Kidney tubule cell (primary cell): ENCODE measurements at regions not wholly inside any gene's neighbourhood (a gene's known extent, or its start where the extent isn't known, plus 50 kb on each side); places are given as distances from the start of the nearest gene placed in this dataset.

Experiments
- DNase-seq: peaks from one replicate; pipeline ENCODE4 v3.0.0-alpha.2; 2018; ENCODE audit warnings: low spot score

DNA sequence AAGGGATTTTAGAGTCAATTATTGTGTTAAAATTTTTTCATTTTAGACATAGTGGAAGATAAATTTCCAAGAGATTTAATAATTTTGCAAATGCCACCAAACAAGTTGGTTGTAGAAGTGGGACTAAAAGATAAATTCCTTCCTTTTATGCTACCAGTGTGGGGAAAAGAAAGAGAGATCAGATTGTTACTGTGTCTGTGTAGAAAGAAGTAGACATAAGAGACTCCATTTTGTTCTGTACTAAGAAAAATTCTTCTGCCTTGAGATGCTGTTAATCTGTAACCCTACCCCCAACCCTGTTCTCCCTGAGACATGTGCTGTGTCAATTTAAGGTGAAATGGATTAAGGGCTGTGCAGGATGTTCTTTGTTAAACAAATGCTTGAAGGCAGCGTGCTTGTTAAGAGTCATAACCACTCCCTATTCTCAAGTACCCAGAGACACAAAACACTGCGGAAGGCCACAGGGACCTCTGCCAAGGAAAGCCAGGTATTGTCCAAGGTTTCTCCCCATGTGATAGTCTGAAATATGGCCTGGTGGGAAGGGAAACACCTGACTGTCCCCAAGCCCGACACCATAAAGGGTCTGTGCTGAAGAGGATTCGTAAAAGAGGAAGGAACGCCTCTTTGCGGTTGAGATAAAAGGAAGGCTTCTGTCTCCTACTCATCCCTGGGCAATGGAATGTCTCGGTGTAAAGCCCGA, 117.0 kb downstream of the CEP44 start:
- peak; percentile 79 for DNase-seq

DNA sequence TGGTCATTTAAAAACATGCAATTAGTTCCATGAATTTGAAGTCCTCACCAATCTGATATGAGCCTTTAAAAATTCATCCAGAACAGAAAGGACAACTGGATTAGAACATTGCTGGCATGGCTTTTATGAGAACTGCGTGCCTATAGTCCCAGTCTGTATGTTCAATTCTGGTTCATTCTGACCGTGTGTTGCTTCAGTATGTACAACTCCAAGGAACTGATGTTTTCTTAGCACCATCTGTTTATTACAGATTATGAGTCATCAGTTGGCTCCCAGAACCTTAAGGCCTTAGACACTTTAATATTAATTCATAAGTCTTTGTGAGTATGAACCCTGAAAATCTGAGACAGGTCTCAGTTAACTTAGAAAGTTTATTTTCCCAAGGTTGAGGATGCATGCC, 115.0 kb downstream of the CEP44 start:
- peak; percentile 25 for DNase-seq

DNA sequence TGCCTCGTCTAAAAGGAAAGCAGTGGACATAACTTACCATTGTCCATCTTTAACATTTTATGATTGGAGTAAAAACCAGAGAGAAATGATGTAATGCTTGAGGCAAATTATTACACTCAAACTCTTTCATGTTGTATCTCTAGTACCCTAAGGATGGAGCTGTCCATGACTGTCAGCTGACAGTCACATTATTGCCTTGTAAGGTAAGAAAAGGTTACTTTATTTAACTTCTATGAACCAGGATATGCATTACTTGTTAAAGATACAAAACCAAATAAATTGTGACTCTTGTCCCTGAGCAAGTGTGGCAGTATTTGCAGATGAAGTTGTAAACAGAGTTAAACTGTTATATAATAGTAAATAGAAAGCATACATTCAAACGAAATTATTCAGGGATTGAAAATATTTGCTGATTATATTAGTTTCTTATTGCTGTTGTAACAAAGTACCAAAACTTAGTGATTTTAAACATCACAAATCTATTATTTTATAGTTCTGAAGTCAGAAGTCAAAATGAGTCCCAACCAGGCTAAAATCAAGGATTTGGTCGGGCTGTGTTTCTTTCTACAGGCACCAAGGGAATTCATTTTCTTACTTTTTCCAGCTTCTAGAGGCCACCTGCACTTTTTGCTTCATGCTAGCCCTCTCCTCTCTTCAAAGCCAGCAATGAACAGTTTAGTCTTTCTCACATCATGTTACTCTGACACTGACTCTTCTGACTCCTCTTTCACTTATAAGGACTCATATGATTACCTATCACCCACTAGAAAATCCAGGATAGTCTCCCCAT, 113.8 kb downstream of the CEP44 start:
- no peak for DNase-seq

DNA sequence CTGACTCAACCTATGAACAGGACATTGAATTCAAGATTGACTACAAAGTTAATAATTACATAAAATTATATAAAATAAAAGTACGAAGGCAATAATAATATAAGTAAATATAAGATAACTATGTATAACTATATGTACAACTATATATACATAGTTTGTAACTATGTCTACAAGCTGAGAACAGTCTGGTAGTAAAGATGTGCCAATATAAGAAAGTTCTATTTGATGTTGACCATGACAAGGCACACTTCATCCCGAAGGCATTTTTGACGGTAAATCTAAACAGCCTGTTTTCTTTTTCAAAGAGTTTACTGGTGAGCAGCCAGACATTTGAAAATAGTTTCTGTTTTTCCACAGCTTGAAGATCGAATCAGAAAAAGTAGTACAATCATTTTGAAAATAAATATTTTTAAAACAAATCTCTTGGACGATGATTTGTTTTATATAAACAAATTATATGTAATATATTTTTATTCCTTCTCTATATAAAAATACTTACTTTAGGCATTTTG, 112.9 kb downstream of the CEP44 start:
- no peak for DNase-seq

DNA sequence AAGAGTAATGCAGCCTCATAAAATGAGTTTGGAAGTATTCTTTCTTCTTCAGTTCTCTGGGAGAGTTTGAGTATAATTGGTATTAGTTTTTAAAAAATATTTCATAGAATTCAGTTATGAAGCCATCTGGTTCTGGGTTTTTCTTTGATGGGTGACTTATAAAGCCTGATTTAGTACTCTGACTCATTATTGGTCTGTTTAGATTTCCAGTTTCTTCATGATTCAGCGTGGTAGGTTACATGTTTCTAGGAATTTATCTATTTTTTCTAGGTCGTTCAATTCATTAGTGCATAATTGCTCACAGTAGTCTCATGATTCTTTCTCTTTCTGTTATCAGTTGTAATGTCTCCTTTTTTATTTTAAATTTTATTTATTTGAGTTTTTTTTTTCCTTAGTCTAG, 111.2 kb downstream of the CEP44 start:
- DNase-seq = peak; percentile 77

DNA sequence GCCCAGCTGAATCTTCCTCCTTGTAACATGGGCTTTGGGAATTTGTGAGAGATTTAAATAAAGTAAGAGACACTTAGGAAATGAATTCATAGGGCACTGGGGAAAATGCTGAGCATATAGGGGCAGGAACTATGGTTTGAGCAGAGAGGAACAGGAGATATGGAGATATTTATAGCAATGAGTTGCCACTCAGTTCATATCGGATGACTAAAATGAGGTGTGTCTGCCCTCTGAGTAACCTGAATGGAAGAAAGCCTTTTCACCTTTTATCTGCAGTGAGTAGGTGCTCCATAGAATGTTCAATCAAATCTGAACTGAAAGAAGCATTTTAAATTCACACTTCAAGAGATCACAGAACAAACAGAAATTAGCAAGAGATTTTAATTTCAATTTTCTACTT, 105.7 kb downstream of the CEP44 start:
- no peak for DNase-seq

DNA sequence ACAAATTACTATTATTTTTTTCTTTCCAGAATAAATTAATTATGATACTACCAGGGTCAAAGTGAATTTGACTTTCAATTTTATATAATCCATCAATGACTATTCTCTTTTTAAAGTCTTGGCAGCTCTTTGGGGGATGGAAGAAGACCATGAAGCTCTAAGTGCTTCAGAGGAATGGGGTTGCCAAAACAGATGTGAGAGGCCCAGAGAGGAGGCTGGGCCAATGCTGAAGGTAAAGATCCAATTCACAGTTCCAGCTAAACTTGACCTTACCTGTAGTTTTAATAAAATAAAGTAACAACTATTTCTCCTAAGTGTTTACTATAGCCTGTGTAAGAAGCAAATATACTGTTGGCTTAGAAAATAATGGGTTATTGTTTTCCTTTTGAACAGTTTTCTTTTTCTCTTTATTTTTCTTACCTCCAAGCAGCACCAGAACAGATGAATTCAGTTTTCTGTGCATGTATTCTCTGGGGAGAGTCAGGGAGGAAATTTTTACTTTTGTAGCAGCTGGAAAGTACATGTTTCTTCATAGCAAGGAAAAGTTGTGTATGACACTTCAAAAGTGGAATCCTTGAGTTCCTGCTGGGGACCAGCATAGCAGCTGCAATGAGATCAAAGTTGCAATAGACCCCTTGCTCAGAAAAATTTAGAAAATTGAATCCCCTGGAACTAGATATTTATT, 104.9 kb downstream of the CEP44 start:
- no peak for DNase-seq

DNA sequence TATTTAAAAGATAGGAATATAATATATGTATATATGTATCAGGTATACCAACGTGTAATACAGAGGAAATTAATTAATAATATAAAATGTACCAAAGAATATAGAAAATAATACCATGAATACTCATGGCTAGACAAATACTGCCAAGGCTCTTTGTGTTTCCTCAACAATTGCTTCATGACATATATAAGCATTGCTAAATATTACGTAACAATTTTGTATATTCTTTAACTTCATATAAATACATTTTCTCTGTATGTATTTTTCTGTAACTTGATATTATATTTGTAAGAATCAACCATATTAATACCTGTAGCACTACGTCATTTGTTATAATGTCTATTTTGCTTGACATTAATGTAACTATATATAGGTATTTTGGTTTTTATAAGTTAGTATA, 104.0 kb downstream of the CEP44 start:
- no peak for DNase-seq

DNA sequence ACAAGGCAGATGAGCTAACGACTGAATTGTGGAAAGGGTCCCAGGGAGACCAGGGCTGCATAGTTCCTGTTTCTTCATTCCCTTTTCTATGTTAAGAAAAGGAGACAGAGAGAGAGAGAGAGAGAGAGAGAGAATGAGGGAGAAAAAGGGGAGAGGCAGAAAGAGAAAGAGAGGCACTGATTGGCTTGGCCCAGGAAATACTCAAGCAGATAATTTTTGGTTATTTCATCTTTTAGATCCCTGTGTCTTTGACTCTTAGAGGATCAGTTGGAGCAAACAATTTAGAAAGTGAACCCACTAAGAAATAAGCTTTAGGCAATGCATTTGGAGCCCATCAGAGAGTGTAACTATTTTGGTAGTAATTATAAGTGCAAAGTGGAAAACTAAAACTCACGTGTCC, 103.4 kb downstream of the CEP44 start:
- DNase-seq = no peak

DNA sequence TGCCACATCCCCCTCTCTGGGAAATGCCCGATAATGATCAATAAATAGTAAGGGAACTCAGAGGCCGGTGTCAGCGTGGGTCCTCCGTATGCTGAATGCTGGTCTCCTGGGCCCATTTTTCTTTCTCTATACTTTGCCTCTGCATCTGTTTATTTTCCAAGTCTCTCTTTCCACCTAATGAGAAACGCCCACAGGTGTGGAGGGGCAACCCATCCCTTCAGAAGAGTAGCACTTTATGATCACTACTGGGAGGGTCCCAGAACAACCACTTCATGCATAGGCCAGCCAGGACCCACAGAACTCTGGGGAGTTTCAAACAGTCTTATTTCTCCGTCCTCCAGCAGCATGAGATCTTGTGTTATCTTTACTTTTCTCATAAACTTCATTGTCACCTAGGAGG, 100.1 kb downstream of the CEP44 start:
- DNase-seq = no peak

DNA sequence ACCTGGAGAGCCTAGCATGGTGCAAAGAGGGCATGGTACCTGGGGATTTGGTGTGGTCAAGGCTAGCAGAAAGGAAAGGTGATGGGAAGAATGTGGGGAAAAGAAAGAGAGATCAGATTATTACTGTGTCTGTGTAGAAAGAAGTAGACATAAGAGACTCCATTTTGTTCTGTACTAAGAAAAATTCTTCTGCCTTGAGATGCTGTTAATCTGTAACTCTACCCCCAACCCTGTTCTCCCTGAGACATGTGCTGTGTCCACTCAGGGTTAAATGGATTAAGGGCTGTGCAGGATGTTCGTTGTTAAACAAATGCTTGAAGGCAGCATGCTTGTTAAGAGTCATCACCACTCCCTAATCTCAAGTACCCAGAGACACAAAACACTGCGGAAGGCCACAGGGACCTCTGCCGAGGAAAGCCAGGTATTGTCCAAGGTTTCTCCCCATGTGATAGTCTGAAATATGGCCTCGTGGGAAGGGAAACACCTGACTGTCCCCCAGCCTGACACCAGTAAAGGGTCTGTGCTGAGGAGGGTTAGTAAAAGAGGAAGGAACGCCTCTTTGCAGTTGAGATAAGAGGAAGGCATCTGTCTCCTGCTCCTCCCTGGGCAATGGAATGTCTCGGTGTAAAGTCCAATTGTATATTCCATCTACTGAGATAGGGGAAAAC, 99.4 kb downstream of the CEP44 start:
- peak; percentile 16 for DNase-seq
